ENCODE measurements at regions not wholly inside any gene's neighbourhood (a gene's known extent, or its start where the extent isn't known, plus 50 kb on each side); places are given as distances from the start of the nearest gene placed in this dataset.

DNA sequence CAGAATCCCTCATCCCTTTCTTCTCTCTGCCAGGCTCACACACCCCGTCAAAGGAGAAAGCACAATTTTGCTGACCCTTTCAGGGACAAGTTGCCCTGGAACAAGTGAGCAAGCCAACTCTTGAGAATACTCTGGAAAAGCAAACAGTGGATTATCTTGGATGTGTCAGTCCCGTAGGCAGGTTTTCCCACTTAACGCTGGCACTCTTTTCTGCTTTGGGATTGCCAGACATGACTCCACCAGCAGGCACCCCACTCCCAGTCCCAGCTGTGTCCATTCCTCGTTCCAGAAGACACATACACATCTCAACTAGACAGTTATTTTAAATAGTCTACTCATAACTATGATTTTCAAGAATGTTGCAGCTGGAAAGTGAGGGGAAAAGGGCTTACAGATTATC lies 145.5 kb upstream of the CDKN3 start:
- no peaks in the 10 kb centered on the region for H3K4me1 Mint-ChIP-seq
- POLR2A ChIA-PET = no interaction called here
- no peaks in the 10 kb centered on the region for H3K36me3 Mint-ChIP-seq
- no peak overlapping the region for H3K27ac Mint-ChIP-seq
- no peak overlapping the region for H3K4me3 Mint-ChIP-seq
- ATAC-seq (replicated peaks in 1 of 4) (no peak), DNase-seq (no peak)
- H3K36me3 ChIP-seq (ENCODE audit: control insufficient read depth in 2 of 2, extremely low read depth in 1 of 2, insufficient read depth in 1 of 2, low read length in 1 of 2) = no peaks in the 10 kb centered on the region
- peaks cover 0 to 6% of the 10 kb centered on the region in 2 experiments for H3K27me3 ChIP-seq (replicated peaks in 1 of 2; ENCODE audit: control insufficient read depth in 2 of 2, extremely low read depth in 1 of 2, insufficient read depth in 2 of 2, low read length in 1 of 2)
- 92% methylated on average over 2 of the region's 4 CpGs for WGBS (ENCODE audit: insufficient coverage)
- H3K27me3 Mint-ChIP-seq = peaks cover 25 to 31% of the 10 kb centered on the region in 2 donors
- H3K4me3 ChIP-seq (ENCODE audit: control insufficient read depth in 1 of 2, extremely low read depth in 1 of 2, low read length in 1 of 2) = no peak overlapping the region
- H3K9me3 Mint-ChIP-seq = peaks cover 0 to 4% (median 0%) of the 10 kb centered on the region in 3 donors
- no peaks in the 10 kb centered on the region for H3K4me1 ChIP-seq (ENCODE audit: control insufficient read depth in 1 of 2, extremely low read depth in 1 of 2, insufficient read depth in 2 of 2, low read length in 2 of 2)
- CTCF ChIA-PET = no interaction called here
- H3K9me3 ChIP-seq = no peaks in the 10 kb centered on the region
- no peak overlapping the region for H3K27ac ChIP-seq (ENCODE audit: low read length)

DNA sequence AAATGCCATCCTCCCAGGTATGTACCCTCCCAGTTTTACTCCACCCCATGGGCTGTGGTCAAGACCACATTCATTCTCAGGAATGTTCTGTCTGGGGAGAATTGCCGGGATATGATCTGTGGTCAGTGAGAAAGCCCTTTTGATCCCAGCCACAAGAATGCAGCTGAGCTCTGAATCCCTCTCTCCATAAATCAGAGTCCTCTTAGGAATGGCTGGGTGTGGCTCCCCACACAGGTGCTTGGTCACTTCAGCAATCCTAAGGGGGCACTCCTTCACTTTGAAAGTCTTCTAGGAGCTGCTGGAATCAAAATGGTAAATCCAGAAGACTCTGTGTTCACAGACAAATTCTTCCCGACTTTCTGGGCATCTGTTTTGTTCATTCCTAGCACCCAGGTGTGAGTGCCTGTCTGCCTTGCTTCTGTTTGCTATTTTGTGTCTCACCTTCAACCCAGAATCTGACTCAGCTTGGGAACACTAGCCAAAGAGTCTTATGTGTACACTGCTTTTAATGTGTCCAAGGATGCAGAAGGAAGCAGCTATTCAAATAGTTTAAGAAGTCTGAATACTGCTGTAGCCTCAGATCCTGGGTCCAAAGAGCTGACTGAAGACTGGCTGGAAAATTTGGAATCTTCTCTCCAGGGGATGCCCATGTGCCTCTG lies 144.6 kb upstream of the CDKN3 start:
- Mint-ChIP-seq H3K4me1 (no peaks in the 10 kb centered on the region), H3K27me3 (peaks cover 18 to 28% of the 10 kb centered on the region in 2 donors), H3K36me3 (no peaks in the 10 kb centered on the region), H3K9me3 (peaks cover 0 to 4% (median 0%) of the 10 kb centered on the region in 3 donors), H3K4me3 (no peak overlapping the region), H3K27ac (no peak overlapping the region)
- Histone ChIP-seq H3K9me3 (no peaks in the 10 kb centered on the region), H3K4me3 (ENCODE audit: control insufficient read depth in 1 of 2, extremely low read depth in 1 of 2, low read length in 1 of 2) (no peak overlapping the region), H3K27me3 (replicated peaks in 1 of 2; ENCODE audit: control insufficient read depth in 2 of 2, extremely low read depth in 1 of 2, insufficient read depth in 2 of 2, low read length in 1 of 2) (peaks cover 0 to 6% of the 10 kb centered on the region in 2 experiments), H3K4me1 (ENCODE audit: control insufficient read depth in 1 of 2, extremely low read depth in 1 of 2, insufficient read depth in 2 of 2, low read length in 2 of 2) (no peaks in the 10 kb centered on the region), H3K36me3 (ENCODE audit: control insufficient read depth in 2 of 2, extremely low read depth in 1 of 2, insufficient read depth in 1 of 2, low read length in 1 of 2) (no peaks in the 10 kb centered on the region), H3K27ac (ENCODE audit: low read length) (no peak overlapping the region)
- 22% methylated on average over 1 of the region's 2 CpGs for WGBS (ENCODE audit: insufficient coverage)
- ChIA-PET POLR2A (no interaction called here), CTCF (no interaction called here)
- DNase-seq (no peak), ATAC-seq (replicated peaks in 1 of 4) (no peak)

DNA sequence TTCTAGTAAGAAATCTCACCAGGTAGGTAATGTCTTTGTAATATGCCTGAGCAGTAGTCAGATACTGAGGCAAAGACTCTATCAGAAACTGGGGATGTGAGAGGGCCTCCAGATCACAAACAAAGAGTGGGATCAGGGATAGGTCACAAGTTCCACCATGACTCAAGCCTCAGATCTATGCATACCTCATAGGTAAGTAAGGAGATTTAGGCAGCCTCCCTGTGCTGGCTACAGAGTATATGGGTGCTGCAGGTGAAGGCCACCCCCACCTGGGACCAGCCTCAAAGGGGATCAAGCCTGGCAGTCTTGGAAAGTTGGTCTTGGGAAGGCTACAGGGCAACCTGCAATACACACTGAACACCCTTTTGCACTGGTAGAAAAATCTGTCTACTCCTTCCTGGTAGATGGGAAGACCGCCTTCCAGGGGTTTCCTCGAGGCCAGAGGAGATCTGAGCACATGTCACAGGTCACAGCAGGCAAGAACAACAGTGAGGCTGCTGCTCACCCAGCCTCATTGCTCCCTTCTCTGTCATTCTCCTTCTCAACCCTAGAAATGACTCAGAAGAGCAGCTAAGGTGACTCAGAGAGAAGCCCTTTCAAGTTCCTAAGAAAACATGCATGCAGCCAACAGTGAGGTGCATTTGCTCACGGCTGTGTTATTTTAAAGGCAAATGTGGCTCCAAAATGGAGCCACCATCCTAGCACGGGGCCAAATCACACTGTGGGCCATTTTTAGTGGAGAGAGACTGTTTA lies 143.4 kb upstream of the CDKN3 start:
- DNase-seq (no peak), ATAC-seq (replicated peaks in 1 of 4) (no peak)
- WGBS (ENCODE audit: insufficient coverage) = 31% methylated on average over 4 of the region's 4 CpGs
- POLR2A ChIA-PET = no interaction called here
- H3K4me1 Mint-ChIP-seq = no peaks in the 10 kb centered on the region
- H3K4me3 ChIP-seq (ENCODE audit: control insufficient read depth in 1 of 2, extremely low read depth in 1 of 2, low read length in 1 of 2) = no peak overlapping the region
- no peak overlapping the region for H3K4me3 Mint-ChIP-seq
- peaks cover 0 to 3% of the 10 kb centered on the region in 2 experiments for H3K27me3 ChIP-seq (replicated peaks in 1 of 2; ENCODE audit: control insufficient read depth in 2 of 2, extremely low read depth in 1 of 2, insufficient read depth in 2 of 2, low read length in 1 of 2)
- H3K9me3 ChIP-seq = no peaks in the 10 kb centered on the region
- CTCF ChIA-PET = no interaction called here
- no peaks in the 10 kb centered on the region for H3K36me3 ChIP-seq (ENCODE audit: control insufficient read depth in 2 of 2, extremely low read depth in 1 of 2, insufficient read depth in 1 of 2, low read length in 1 of 2)
- peaks cover 12 to 22% of the 10 kb centered on the region in 2 donors for H3K27me3 Mint-ChIP-seq
- no peaks in the 10 kb centered on the region for H3K36me3 Mint-ChIP-seq
- no peak overlapping the region for H3K27ac Mint-ChIP-seq
- peaks cover 0 to 4% (median 0%) of the 10 kb centered on the region in 3 donors for H3K9me3 Mint-ChIP-seq
- H3K4me1 ChIP-seq (ENCODE audit: control insufficient read depth in 1 of 2, extremely low read depth in 1 of 2, insufficient read depth in 2 of 2, low read length in 2 of 2) = no peaks in the 10 kb centered on the region
- H3K27ac ChIP-seq (ENCODE audit: low read length) = no peak overlapping the region

DNA sequence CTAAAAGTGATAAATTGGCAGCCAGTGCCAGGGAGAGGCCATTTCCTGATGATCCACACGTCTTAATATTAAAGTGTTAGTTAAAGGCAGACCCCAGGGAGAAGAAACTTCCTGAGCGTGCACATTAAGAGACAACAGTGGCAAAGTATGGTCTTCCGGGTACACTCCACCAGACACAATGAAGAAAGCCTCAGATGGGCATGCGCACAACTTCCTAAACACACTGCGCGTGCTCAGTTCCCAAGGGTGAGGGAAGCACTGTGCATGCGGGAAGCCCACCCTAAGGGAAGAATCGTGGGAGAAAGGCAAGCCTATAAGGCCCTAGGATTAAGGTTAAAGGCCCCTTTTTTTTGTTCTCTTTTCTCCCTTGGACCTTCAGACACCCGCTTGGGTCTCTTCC lies 140.7 kb upstream of the CDKN3 start:
- Mint-ChIP-seq H3K9me3 (peaks cover 0 to 4% (median 0%) of the 10 kb centered on the region in 3 donors), H3K27ac (no peak overlapping the region), H3K27me3 (peaks cover 9 to 26% of the 10 kb centered on the region in 2 donors), H3K36me3 (no peaks in the 10 kb centered on the region), H3K4me1 (no peaks in the 10 kb centered on the region), H3K4me3 (no peak overlapping the region)
- DNase-seq = no peak
- no peak overlapping the region for H3K27ac ChIP-seq (ENCODE audit: low read length)
- peaks cover 0 to 6% of the 10 kb centered on the region in 2 experiments for H3K27me3 ChIP-seq (replicated peaks in 1 of 2; ENCODE audit: control insufficient read depth in 2 of 2, extremely low read depth in 1 of 2, insufficient read depth in 2 of 2, low read length in 1 of 2)
- no peaks in the 10 kb centered on the region for H3K36me3 ChIP-seq (ENCODE audit: control insufficient read depth in 2 of 2, extremely low read depth in 1 of 2, insufficient read depth in 1 of 2, low read length in 1 of 2)
- no peaks in the 10 kb centered on the region for H3K4me1 ChIP-seq (ENCODE audit: control insufficient read depth in 1 of 2, extremely low read depth in 1 of 2, insufficient read depth in 2 of 2, low read length in 2 of 2)
- no peak for ATAC-seq (replicated peaks in 1 of 4)
- no peaks in the 10 kb centered on the region for H3K9me3 ChIP-seq
- ChIA-PET CTCF (no interaction called here), POLR2A (no interaction called here)
- 78% methylated on average over 3 of the region's 9 CpGs for WGBS (ENCODE audit: insufficient coverage)
- no peak overlapping the region for H3K4me3 ChIP-seq (ENCODE audit: control insufficient read depth in 1 of 2, extremely low read depth in 1 of 2, low read length in 1 of 2)

DNA sequence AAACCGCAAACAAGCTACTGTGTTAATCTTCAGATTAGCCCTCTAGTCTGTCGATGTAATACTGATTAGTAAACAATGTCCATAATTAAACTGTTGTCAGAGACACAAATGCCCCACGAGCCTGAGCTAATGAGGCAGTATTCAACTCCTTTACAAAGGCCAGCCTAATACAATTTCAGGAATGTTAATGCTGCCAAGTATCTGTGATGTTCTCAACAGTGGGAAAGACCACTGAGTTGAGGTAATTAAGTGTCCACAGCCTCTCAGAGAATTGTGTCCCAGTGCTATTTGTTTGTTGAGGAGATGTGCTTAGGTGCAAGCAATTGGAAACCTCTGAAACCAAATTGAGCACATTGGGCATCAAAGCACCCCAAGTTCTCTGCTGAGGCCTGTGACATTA lies 139.4 kb upstream of the CDKN3 start:
- ChIA-PET CTCF (no interaction called here), POLR2A (no interaction called here)
- H3K27ac Mint-ChIP-seq = no peak overlapping the region
- Histone ChIP-seq H3K36me3 (ENCODE audit: control insufficient read depth in 2 of 2, extremely low read depth in 1 of 2, insufficient read depth in 1 of 2, low read length in 1 of 2) (no peaks in the 10 kb centered on the region), H3K27ac (ENCODE audit: low read length) (no peak overlapping the region), H3K27me3 (replicated peaks in 1 of 2; ENCODE audit: control insufficient read depth in 2 of 2, extremely low read depth in 1 of 2, insufficient read depth in 2 of 2, low read length in 1 of 2) (peaks cover 0 to 6% of the 10 kb centered on the region in 2 experiments), H3K4me1 (ENCODE audit: control insufficient read depth in 1 of 2, extremely low read depth in 1 of 2, insufficient read depth in 2 of 2, low read length in 2 of 2) (no peaks in the 10 kb centered on the region), H3K9me3 (no peaks in the 10 kb centered on the region), H3K4me3 (ENCODE audit: control insufficient read depth in 1 of 2, extremely low read depth in 1 of 2, low read length in 1 of 2) (no peak overlapping the region)
- H3K9me3 Mint-ChIP-seq = peaks cover 0 to 4% (median 0%) of the 10 kb centered on the region in 3 donors
- DNase-seq (no peak), ATAC-seq (replicated peaks in 1 of 4) (no peak)
- no peaks in the 10 kb centered on the region for H3K4me1 Mint-ChIP-seq
- H3K36me3 Mint-ChIP-seq = no peaks in the 10 kb centered on the region
- WGBS (ENCODE audit: insufficient coverage) = 90% methylated on average over 2 of the region's 3 CpGs
- H3K27me3 Mint-ChIP-seq = peaks cover 15 to 20% of the 10 kb centered on the region in 2 donors
- no peak overlapping the region for H3K4me3 Mint-ChIP-seq

DNA sequence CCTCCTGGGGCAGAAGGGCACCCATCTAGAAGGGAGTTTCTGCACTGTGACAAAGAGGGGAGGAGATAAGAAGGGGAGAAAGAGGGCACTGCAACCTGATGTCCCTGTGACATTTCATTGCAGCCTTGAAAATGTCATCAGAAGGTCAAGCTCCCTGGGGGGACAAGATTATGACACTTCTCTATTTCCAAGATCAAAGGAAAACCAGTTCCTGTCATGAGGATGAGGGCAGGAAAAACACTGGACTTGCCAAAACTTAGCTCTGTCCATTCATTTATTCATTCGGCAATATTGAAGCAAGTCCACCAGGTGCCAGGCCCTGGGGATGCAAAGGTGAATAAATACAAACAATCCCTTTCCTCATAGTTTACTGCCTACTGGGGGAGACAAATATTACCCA lies 138.4 kb upstream of the CDKN3 start:
- Histone ChIP-seq H3K27me3 (replicated peaks in 1 of 2; ENCODE audit: control insufficient read depth in 2 of 2, extremely low read depth in 1 of 2, insufficient read depth in 2 of 2, low read length in 1 of 2) (peaks cover 0 to 6% of the 10 kb centered on the region in 2 experiments), H3K27ac (ENCODE audit: low read length) (no peak overlapping the region), H3K4me3 (ENCODE audit: control insufficient read depth in 1 of 2, extremely low read depth in 1 of 2, low read length in 1 of 2) (no peak overlapping the region), H3K4me1 (ENCODE audit: control insufficient read depth in 1 of 2, extremely low read depth in 1 of 2, insufficient read depth in 2 of 2, low read length in 2 of 2) (no peaks in the 10 kb centered on the region), H3K36me3 (ENCODE audit: control insufficient read depth in 2 of 2, extremely low read depth in 1 of 2, insufficient read depth in 1 of 2, low read length in 1 of 2) (no peaks in the 10 kb centered on the region), H3K9me3 (no peaks in the 10 kb centered on the region)
- CTCF ChIA-PET = no interaction called here
- no peak for DNase-seq
- no CpG with 5 or more reads among the region's 1 CpG for WGBS (ENCODE audit: insufficient coverage)
- POLR2A ChIA-PET = no interaction called here
- no peak overlapping the region for H3K27ac Mint-ChIP-seq
- no peaks in the 10 kb centered on the region for H3K4me1 Mint-ChIP-seq
- H3K36me3 Mint-ChIP-seq = no peaks in the 10 kb centered on the region
- no peak overlapping the region for H3K4me3 Mint-ChIP-seq
- H3K9me3 Mint-ChIP-seq = peaks cover 0 to 4% (median 0%) of the 10 kb centered on the region in 3 donors
- H3K27me3 Mint-ChIP-seq = peaks cover 14 to 20% of the 10 kb centered on the region in 2 donors
- no peak for ATAC-seq (replicated peaks in 1 of 4)
